CD14-positive monocyte (primary cell): ENCODE measurements at regions not wholly inside any gene's neighbourhood (a gene's known extent, or its start where the extent isn't known, plus 50 kb on each side); places are given as distances from the start of the nearest gene placed in this dataset.

Source experiments
- DNase-seq, 3 donors: peaks; one replicate each; pipeline ENCODE4 v3.0.0-alpha.2; 2011 to 2022
- H2AFZ ChIP-seq: 2 replicates; pipeline ENCODE4 v1.6.0; 2012; ENCODE audit warnings: mild to moderate bottlenecking, low read depth, low read length, inconsistent platforms; ENCODE audit not compliant: insufficient read depth, poor library complexity, severe bottlenecking
- H3K27ac ChIP-seq, 2 donors: 1 replicate in 1 of 2; 2 replicates in 1 of 2; pipeline ENCODE4 v1.5.1; 2012 to 2013; ENCODE audit warnings: low read length in 2 of 2, control low read depth in 1 of 2, inconsistent platforms in 1 of 2, low read depth in 1 of 2, mild to moderate bottlenecking in 1 of 2
- H3K27me3 ChIP-seq, 2 donors: one replicate each; pipeline versions ENCODE4 v1.6.0 to v1.6.1; 2011 to 2013; ENCODE audit warnings: low read length in 2 of 2; ENCODE audit not compliant: control insufficient read depth in 2 of 2, insufficient read depth in 2 of 2
- H3K36me3 ChIP-seq, 2 donors: replicated peaks in 1 of 2; 1 replicate in 1 of 2; 2 replicates in 1 of 2; pipeline versions ENCODE4 v1.5.1 to v1.6.1; 2012 to 2013; ENCODE audit warnings: low read length in 2 of 2, control low read depth in 1 of 2, inconsistent platforms in 1 of 2, mild to moderate bottlenecking in 1 of 2; ENCODE audit not compliant: insufficient read depth in 2 of 2, control insufficient read depth in 1 of 2
- H3K4me1 ChIP-seq, 2 donors: 1 replicate in 1 of 2; 2 replicates in 1 of 2; pipeline versions ENCODE4 v1.5.1 to v1.6.1; 2012 to 2013; ENCODE audit warnings: low read length in 2 of 2, control low read depth in 1 of 2, inconsistent platforms in 1 of 2, mild to moderate bottlenecking in 1 of 2, moderate library complexity in 1 of 2; ENCODE audit not compliant: insufficient read depth in 2 of 2, control insufficient read depth in 1 of 2
- H3K4me2 ChIP-seq: replicated peaks from 2 replicates; pipeline ENCODE3; 2012; ENCODE audit warnings: low read length, moderate library complexity, mild to moderate bottlenecking; ENCODE audit not compliant: poor library complexity, severe bottlenecking; ENCODE audit errors: extremely low read depth
- H3K4me3 ChIP-seq, 3 experiments: fragments of 200-600 bp in 1 of 3; sonication (generic) in 1 of 3; replicated peaks in 1 of 3; 1 replicate in 2 of 3; 2 replicates in 1 of 3; pipeline ENCODE4 v1.5.1; 2011 to 2013; ENCODE audit warnings: low read length in 3 of 3, mild to moderate bottlenecking in 3 of 3, control low read depth in 2 of 3, low read depth in 2 of 3, inconsistent platforms in 1 of 3, moderate library complexity in 1 of 3
- H3K79me2 ChIP-seq: 2 replicates; pipeline ENCODE4 v1.6.0; 2012; ENCODE audit warnings: mild to moderate bottlenecking, control low read depth, inconsistent platforms, low read length, moderate library complexity; ENCODE audit not compliant: insufficient read depth
- H3K9ac ChIP-seq: 2 replicates; pipeline ENCODE4 v1.6.0; 2017; ENCODE audit warnings: low read length, mild to moderate bottlenecking; ENCODE audit not compliant: insufficient read depth, poor library complexity, severe bottlenecking
- H3K9me3 ChIP-seq, 2 donors: replicated peaks in 1 of 2; 1 replicate in 1 of 2; 2 replicates in 1 of 2; pipeline versions ENCODE4 v1.5.1 to v1.6.1; 2012 to 2013; ENCODE audit warnings: low read length in 2 of 2, control low read depth in 1 of 2; ENCODE audit not compliant: control insufficient read depth in 1 of 2, insufficient read depth in 1 of 2
- H4K20me1 ChIP-seq: 2 replicates; pipeline ENCODE4 v1.6.0; 2012; ENCODE audit warnings: mild to moderate bottlenecking, low read length, control low read depth, moderate library complexity; ENCODE audit not compliant: insufficient read depth
- H3K27ac Mint-ChIP-seq, 7 donors: one replicate each; pipeline ENCODE4 v1.8.0; 2020; ENCODE audit warnings: mild to moderate bottlenecking in 7 of 7, mixed read lengths in 7 of 7, moderate library complexity in 6 of 7, inconsistent platforms in 2 of 7
- H3K27me3 Mint-ChIP-seq, 3 donors: one replicate each; pipeline ENCODE4 v1.8.0; 2021 to 2022; ENCODE audit warnings: low read depth in 3 of 3, mild to moderate bottlenecking in 3 of 3, mixed read lengths in 3 of 3, moderate library complexity in 3 of 3, inconsistent platforms in 1 of 3
- H3K36me3 Mint-ChIP-seq, 2 donors: one replicate each; pipeline ENCODE4 v1.8.0; 2020; ENCODE audit warnings: mixed read lengths in 2 of 2, inconsistent platforms in 1 of 2, mild to moderate bottlenecking in 1 of 2
- H3K4me1 Mint-ChIP-seq: one replicate; pipeline ENCODE4 v1.8.0; 2020; ENCODE audit warnings: mild to moderate bottlenecking, mixed read lengths
- H3K4me3 Mint-ChIP-seq, 2 donors: one replicate each; pipeline ENCODE4 v1.8.0; 2020; ENCODE audit warnings: mild to moderate bottlenecking in 2 of 2, mixed read lengths in 2 of 2, moderate library complexity in 1 of 2
- H3K9me3 Mint-ChIP-seq, 7 donors: one replicate each; pipeline ENCODE4 v1.8.0; 2020 to 2022; ENCODE audit warnings: mixed read lengths in 7 of 7, mild to moderate bottlenecking in 6 of 7, moderate library complexity in 6 of 7, inconsistent platforms in 2 of 7
- CTCF ChIP-seq: fragments of 200-600 bp; IDR thresholded peaks from one replicate; pipeline ENCODE4 v1.8.0; 2022; ENCODE audit warnings: antibody characterized with exemption, mild to moderate bottlenecking
- WGBS: methylation state at CpG from one replicate; pipeline ENCODE4 v1.1.5; 2013; ENCODE audit warnings: missing lambda C conversion rate; ENCODE audit not compliant: insufficient coverage; 5-methylcytosine and 5-hydroxymethylcytosine counted together
- intact Hi-C, 2 donors: fragments of 100-400 bp; cut with micrococcal nuclease; formaldehyde crosslinking; loops; one replicate each; pipeline versions ENCODE4 v1.15.0 to v1.15.1; 2023

GRCh38 chr2:133691336-133691735 lies 123.1 kb upstream of the NCKAP5 start:
- Histone ChIP-seq H3K79me2 (no peaks in the 10 kb centered on the region), H3K4me1 (no peaks in the 10 kb centered on the region), H3K9me3 (no peaks in the 10 kb centered on the region), H2AFZ (no peak overlapping the region), H3K9ac (no peak overlapping the region), H4K20me1 (no peaks in the 10 kb centered on the region), H3K4me2 (no peak overlapping the region), H3K36me3 (no peaks in the 10 kb centered on the region), H3K27ac (no peak overlapping the region), H3K27me3 (no peaks in the 10 kb centered on the region), H3K4me3 (no peak overlapping the region)
- Mint-ChIP-seq H3K4me1 (no peaks in the 10 kb centered on the region), H3K9me3 (peaks cover 0 to 12% (median 5%) of the 10 kb centered on the region in 7 donors), H3K36me3 (no peaks in the 10 kb centered on the region), H3K27me3 (no peaks in the 10 kb centered on the region), H3K4me3 (no peak overlapping the region), H3K27ac (no peak overlapping the region)
- no peak for TF ChIP-seq CTCF
- intact Hi-C loops, result no loop called here
- DNase-seq, result no peak
- WGBS, result 67% methylated on average over 1 of the region's 2 CpGs

GRCh38 chr2:133705287-133705686 lies 137.0 kb upstream of the NCKAP5 start:
- Histone ChIP-seq H3K9me3 (peaks cover 0 to 4% of the 10 kb centered on the region in 2 donors), H3K4me1 (no peaks in the 10 kb centered on the region), H3K36me3 (no peaks in the 10 kb centered on the region), H4K20me1 (no peaks in the 10 kb centered on the region), H2AFZ (no peak overlapping the region), H3K9ac (no peak overlapping the region), H3K4me3 (no peak overlapping the region), H3K27ac (no peak overlapping the region), H3K27me3 (no peaks in the 10 kb centered on the region), H3K79me2 (no peaks in the 10 kb centered on the region), H3K4me2 (no peak overlapping the region)
- no peaks in the 10 kb centered on the region for H3K4me1 Mint-ChIP-seq
- H3K27ac Mint-ChIP-seq, result no peak overlapping the region
- no CpG with 5 or more reads among the region's 1 CpG for WGBS
- H3K9me3 Mint-ChIP-seq, result peaks cover 2 to 14% (median 5%) of the 10 kb centered on the region in 7 donors
- peaks cover 0 to 2% (median 2%) of the 10 kb centered on the region in 3 donors for H3K27me3 Mint-ChIP-seq
- H3K4me3 Mint-ChIP-seq, result no peak overlapping the region
- no peaks in the 10 kb centered on the region for H3K36me3 Mint-ChIP-seq
- intact Hi-C loops, result no loop called here
- no peak for DNase-seq
- no peak for TF ChIP-seq CTCF
